ENCODE measurements at regions not wholly inside any gene's neighbourhood (a gene's known extent, or its start where the extent isn't known, plus 50 kb on each side); places are given as distances from the start of the nearest gene placed in this dataset.

DNA sequence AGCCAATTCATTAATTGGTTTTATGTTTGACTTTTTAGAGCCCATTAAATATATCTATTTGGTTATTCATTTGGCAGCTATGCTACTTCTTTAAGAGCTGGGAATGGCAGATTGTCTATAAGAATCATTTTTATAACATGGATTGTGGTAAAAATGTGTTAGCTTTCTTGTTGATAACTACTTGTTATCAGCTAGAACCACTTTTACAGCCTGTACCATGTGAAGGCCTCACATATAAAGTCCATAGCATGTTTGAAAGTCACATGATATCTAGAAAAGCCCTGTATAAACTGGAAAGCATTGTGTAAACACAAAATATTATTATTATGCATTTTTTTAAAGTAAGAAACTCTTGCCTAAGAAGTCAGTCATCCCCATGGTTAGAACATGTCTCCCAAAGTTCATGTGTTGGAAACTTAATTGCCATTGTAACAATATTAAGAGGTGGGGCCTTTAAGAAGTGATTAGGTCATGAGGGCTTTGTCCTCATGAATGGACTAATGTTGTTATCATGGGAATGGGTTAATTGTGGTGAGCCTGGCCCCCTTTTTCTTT lies 110.9 kb upstream of the BMP2K start:
- H3K27me3 ChIP-seq (ENCODE audit: control insufficient read depth, insufficient read depth, low read length) = no peaks in the 10 kb centered on the region
- no peaks in the 10 kb centered on the region for H3K36me3 ChIP-seq (ENCODE audit: control insufficient read depth, insufficient read depth, low read length)
- DNase-seq (ENCODE audit: low read depth) = no peak
- H3K4me3 ChIP-seq (ENCODE audit: low read depth, low read length) = no peak overlapping the region
- CTCF ChIA-PET = no interaction called here
- POLR2A ChIA-PET = no interaction called here
- TF ChIP-seq, protein P1, sequence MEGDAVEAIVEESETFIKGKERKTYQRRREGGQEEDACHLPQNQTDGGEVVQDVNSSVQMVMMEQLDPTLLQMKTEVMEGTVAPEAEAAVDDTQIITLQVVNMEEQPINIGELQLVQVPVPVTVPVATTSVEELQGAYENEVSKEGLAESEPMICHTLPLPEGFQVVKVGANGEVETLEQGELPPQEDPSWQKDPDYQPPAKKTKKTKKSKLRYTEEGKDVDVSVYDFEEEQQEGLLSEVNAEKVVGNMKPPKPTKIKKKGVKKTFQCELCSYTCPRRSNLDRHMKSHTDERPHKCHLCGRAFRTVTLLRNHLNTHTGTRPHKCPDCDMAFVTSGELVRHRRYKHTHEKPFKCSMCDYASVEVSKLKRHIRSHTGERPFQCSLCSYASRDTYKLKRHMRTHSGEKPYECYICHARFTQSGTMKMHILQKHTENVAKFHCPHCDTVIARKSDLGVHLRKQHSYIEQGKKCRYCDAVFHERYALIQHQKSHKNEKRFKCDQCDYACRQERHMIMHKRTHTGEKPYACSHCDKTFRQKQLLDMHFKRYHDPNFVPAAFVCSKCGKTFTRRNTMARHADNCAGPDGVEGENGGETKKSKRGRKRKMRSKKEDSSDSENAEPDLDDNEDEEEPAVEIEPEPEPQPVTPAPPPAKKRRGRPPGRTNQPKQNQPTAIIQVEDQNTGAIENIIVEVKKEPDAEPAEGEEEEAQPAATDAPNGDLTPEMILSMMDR (IDR thresholded peaks at IDR 0.05; ENCODE audit: insufficient read depth, low read depth, low read length) = no peak

DNA sequence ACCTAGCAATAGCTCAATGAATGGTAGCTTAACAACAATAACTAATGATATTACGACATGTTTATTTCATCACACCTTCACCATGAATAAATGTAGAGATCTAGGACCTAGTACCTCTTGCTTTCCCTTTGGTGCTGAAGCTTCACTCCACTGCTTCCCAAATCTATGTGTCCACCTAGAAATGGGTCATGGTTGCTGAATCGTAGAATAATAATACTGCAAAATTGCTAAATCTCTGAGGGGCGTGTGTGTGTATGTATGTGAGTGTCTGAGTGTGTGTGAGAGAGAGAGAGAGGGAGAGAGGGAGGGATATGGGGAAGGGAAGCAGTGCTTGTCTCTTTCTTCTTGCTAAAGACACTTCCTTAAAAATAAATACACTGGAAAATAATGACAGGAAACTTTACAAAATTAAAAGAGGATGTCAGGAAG lies 109.3 kb upstream of the BMP2K start:
- TF ChIP-seq, protein P1 (IDR thresholded peaks at IDR 0.05; ENCODE audit: insufficient read depth, low read depth, low read length) = no peak
- Histone ChIP-seq H3K36me3 (ENCODE audit: control insufficient read depth, insufficient read depth, low read length) (no peaks in the 10 kb centered on the region), H3K27me3 (ENCODE audit: control insufficient read depth, insufficient read depth, low read length) (no peaks in the 10 kb centered on the region), H3K4me3 (ENCODE audit: low read depth, low read length) (no peak overlapping the region)
- DNase-seq (ENCODE audit: low read depth) = no peak
- CTCF ChIA-PET = no interaction called here
- POLR2A ChIA-PET = no interaction called here

DNA sequence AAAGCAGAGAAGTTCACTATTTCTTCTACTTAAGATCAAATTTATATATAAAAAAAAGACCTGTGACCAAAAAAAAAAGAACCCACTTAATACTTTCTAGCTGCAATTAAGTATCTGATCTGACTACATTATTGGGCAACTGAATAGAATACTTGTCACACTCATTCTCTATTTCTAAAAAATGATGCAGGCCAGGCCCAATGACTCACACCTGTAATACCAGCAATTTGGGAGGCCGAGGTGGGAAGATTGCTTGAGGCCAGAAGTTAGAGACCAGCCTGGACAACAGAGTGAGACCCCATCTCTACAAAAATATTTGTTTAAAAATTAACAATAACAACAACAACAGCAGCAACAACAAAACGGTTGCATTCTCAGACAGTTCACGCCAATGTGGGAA lies 108.8 kb upstream of the BMP2K start:
- TF ChIP-seq, protein P1 (IDR thresholded peaks at IDR 0.05; ENCODE audit: insufficient read depth, low read depth, low read length) = no peak
- Histone ChIP-seq H3K27me3 (ENCODE audit: control insufficient read depth, insufficient read depth, low read length) (no peaks in the 10 kb centered on the region), H3K4me3 (ENCODE audit: low read depth, low read length) (no peak overlapping the region), H3K36me3 (ENCODE audit: control insufficient read depth, insufficient read depth, low read length) (no peaks in the 10 kb centered on the region)
- ChIA-PET POLR2A (no interaction called here), CTCF (interaction anchor here (1.2 kb wide), 1 partner anchor 21 kb away, joined by 3 read pairs; no protein-coding TSS in a partner anchor)
- no peak for DNase-seq (ENCODE audit: low read depth)

DNA sequence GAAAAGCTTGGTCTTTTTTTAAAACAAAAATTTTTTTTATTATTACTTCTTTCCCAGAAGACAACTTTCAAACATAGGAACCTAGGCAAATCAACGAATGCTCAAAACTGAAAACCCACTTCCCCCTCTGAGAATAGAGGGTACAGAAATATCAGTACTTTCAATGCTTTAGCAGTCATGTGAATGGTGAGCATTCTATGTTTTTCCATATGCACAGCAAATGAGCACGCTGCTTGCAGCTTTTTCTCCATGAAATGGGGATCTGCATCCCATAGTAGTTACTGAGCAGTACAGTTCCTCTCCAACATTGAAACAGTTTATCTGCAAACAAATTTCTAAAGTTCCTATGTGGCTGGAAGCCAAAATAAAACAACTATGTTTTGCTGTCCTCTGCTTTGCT lies 108.4 kb upstream of the BMP2K start:
- TF ChIP-seq, protein P1 (IDR thresholded peaks at IDR 0.05; ENCODE audit: insufficient read depth, low read depth, low read length) = no peak
- no peak for DNase-seq (ENCODE audit: low read depth)
- ChIA-PET CTCF (interaction anchor here (1.2 kb wide), 1 partner anchor 20 kb away, joined by 3 read pairs; no protein-coding TSS in a partner anchor), POLR2A (interaction anchor here (0.6 kb wide), 1 partner anchor 116 kb away, joined by 3 read pairs; no protein-coding TSS in a partner anchor)
- no peaks in the 10 kb centered on the region for H3K27me3 ChIP-seq (ENCODE audit: control insufficient read depth, insufficient read depth, low read length)
- H3K36me3 ChIP-seq (ENCODE audit: control insufficient read depth, insufficient read depth, low read length) = no peaks in the 10 kb centered on the region
- no peak overlapping the region for H3K4me3 ChIP-seq (ENCODE audit: low read depth, low read length)

DNA sequence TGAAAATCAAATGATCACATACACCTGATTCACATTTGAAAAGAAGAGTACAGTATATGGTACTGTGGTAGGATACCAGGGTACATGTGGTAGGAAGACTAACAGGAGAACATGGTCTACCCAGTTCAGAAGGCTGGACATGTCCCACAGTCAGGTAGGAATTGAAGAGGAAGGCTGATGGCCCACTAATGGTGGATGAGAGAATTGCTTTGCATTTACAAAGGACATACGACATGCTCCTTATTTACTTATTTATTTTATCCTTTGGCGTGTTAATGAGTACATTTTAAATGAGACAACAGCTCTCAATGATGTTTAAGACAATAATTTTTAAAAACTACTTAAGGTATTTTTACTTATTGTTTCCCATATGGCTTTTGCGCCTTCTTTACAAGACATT lies 106.7 kb upstream of the BMP2K start:
- Histone ChIP-seq H3K27me3 (ENCODE audit: control insufficient read depth, insufficient read depth, low read length) (no peaks in the 10 kb centered on the region), H3K4me3 (ENCODE audit: low read depth, low read length) (no peak overlapping the region), H3K36me3 (ENCODE audit: control insufficient read depth, insufficient read depth, low read length) (no peaks in the 10 kb centered on the region)
- TF ChIP-seq, protein P1 (IDR thresholded peaks at IDR 0.05; ENCODE audit: insufficient read depth, low read depth, low read length) = peak; percentile 12; the same call in 1 of the 2 replicates
- ChIA-PET POLR2A (no interaction called here), CTCF (interaction anchor here (1.0 kb wide), 1 partner anchor 16 kb away, joined by 3 read pairs; no protein-coding TSS in a partner anchor)
- DNase-seq (ENCODE audit: low read depth) = no peak

Measured in BJ (cell line).